Activated CD4-positive, alpha-beta T cell treated with anti-CD3 and anti-CD28 coated beads for 4 hours (primary cell): ENCODE measurements at regions not wholly inside any gene's neighbourhood (a gene's known extent, or its start where the extent isn't known, plus 50 kb on each side); places are given as distances from the start of the nearest gene placed in this dataset.

ENCODE experiments used
- DNase-seq, 2 donors: peaks; one replicate each; pipeline ENCODE4 v3.0.0-alpha.2; 2020

DNA sequence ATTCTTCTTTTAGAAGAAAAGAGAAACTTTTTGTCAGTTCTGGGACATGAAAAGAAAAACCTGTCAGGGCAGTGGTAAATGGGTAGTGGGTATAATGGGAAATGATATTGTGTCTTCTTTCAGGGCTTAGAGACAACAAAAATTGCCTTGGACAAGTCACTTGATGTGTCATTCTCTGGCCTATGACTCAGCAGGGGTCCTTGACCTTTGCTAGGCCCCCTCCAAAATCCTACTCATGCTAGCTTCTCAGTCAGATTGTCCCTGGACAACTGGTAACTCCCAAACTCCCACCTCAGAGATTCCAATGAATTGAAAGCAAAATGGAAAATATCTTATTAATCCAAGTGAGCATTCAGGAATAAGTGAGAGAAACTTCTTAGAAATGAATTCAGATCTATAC lies 258.8 kb upstream of the SPRY2 start:
- DNase-seq = no peak

DNA sequence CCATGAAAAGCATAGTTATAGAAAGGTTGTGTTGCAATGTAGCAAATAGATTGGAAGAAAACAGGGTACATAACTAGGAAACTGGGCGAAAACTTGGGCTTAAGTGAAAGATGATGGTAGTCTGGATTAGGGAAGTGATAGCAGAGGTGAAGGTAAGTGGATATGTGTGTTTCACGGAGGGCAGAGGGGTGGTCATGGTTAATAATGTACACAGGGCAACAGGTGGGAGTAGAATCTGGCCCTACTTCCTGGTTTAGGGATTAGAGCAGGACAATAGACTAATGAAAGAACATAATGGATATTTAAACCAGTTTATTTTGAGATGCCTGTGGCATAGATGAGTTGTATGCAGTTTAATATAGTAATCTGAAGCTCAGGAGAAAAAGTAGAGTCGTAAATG lies 257.3 kb upstream of the SPRY2 start:
- DNase-seq = no peak

DNA sequence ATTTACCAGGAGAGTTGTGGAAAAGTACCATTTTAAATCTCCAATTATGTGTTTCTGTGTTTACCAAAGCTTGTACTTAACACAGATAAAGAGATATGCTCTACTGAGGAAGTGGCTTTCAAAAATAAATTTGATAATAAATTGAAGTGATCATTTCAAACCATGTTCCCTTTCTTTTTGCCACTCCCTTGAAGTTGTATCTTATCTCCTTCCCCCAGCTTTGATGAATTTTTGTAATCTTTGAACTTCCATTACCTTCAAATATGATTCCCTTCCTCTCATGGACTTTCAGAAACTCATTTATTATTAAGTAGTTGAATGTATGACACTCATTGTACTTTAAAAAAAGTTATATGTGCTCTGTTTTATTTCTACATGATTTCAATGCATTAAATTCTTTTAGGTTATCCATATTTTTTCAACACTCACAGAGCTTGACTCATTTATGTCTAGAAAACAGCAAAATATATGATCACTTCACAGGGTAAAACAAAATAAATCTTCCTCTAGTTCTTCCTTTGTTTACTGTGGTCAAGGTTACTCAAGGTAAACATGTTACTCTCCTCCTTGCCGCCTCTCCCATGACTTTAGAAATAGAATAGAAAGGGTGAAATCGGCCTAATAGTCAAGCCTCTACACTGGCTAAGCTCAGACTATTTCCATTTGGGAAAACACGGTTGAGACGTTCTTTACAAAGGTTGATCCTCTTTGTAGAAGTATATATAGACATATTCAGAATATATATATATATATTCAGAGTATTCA lies 251.2 kb upstream of the SPRY2 start:
- DNase-seq = no peak

DNA sequence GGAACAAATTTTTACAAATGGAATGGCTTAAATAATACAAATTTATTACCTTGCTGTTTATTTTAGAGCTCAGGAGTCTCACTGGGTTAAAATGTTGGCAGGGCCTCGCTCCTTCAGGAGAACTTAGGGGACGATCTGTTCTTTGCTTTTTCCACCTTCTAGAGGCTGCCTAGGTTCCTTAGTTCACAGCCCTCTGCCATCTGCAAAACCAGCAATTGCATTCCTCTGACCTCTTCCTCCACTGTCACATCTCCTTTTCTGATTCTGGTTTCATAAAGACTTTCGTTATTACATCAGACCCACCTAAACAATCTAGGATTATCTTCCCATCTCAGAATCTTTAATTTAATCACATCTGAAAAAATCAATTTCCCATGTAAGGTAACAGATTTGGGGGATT lies 249.6 kb upstream of the SPRY2 start:
- DNase-seq = no peak

DNA sequence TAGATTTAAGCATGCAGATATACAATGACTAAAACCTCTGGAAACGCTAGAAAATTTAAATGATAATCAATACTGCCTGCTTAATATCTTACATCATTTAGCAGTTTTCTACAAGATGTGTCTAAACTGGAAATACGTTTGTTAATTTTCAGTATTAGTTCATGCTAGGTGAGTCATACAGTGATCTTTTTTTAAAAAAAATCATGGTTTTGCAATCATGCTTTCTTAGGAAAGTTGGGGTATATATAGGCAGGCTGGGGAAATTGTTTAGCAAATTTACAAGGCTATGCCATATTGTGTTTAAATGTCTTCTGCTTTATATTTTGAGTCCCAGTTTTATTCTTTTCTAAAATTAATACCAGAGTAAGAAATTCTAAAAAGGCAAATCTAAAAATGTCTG lies 245.4 kb upstream of the SPRY2 start:
- no peak for DNase-seq

DNA sequence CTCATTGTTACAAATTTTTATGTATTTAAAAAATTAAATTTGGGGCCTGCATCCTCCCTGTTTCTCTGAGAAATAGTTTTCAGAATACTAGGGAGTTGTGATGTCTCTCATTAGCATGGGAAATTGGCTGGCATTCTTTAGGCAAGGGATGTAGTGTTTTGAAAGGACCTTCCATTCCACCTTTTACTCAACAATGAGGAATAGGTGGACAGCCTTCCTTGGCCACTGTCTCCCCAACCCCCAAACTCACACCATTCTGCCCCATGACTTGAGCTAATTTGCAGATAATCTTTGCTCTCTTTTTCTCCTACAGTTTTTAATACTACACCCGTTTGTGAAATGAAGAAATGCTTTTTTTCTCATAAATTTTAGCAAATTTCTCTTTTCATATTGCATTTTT lies 244.6 kb upstream of the SPRY2 start:
- DNase-seq = no peak

DNA sequence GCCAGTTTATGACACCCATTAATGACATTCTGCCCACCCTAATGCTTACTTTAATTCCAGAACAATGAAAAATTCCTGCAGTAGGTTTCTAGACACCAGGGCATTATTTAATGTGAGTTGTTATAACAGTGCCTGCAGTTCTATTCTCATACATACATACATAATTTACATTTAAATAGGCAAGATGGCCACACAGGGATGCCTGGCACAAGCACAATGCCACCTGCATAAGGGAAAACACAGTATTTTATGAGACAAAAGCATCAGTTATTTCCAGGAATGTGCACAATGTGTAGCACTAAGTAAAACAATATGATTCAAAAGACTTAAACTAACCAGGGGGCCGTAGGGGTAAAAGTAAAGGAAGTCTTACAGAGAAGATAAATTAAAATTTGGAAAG lies 243.9 kb upstream of the SPRY2 start:
- no peak for DNase-seq

DNA sequence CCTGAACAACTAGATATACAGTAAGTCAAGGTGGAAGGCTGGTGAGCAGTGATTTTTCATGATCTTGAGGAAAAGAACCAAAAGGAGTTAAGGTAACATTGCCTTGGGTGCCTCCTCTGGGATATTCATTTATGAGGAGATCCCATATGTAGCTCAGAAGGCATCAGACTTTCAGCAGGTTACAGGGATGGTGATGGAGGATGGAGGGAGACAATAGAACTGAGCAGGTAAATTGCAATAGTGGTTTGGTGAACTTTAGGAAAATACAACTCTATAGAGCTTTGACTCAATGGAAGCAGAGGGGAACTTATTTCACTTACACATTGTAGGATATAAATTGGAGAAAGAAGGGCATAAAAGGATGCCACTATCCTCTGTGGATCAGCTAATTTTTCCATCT lies 243.4 kb upstream of the SPRY2 start:
- DNase-seq = no peak

DNA sequence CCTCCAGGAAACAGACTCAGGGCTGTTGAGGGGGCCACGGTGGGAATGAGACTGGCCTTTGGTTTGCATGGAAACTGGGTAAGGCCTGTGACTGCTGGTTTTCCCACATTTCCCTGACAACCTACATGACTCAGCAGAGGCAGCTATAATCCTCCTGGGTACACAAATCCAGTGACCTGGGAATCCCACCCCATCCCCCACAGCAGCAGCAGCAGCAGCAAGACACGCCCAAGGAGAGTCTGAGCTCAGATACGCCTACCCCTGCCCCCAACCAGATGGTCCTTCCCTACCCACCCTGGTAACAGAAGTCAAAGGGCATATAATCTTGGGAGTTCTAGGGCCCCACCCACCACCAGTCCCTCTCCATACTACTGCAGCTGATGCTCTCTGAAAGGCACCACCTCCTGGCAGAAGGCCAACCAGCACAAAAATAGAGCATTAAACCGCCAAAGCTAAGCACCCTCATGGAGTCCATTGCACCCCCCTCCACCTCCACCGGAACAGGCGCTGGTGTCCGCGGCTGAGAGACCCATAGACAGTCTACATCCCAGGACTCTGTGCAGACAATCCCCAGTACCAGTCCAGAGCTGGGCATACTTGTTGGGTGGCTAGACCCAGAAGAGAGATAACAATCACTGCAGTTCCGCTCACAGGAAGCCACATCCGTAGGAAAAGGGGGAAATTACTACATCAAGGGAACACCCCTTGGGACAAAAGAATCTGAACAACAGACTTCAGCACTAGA lies 237.2 kb upstream of the SPRY2 start:
- DNase-seq = no peak

DNA sequence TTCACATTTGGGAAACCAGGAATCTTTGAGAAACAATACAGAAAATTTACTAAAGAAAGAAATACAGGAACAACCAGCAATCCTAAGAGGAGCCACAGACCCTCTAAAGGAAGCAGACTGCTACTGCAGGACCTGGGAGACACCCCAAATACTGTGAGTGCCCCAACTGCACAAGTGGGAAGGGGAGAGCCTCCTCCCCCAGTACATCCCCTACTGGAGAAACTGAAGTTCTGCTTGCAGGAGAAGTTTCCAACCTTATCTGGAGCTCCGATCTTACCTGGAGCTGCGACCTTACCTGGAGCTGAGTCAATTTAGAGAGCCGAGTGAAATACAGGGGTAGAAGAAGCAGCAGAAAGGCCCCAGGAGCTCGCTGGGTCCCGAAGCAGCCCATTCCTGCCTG lies 236.4 kb upstream of the SPRY2 start:
- DNase-seq = no peak

DNA sequence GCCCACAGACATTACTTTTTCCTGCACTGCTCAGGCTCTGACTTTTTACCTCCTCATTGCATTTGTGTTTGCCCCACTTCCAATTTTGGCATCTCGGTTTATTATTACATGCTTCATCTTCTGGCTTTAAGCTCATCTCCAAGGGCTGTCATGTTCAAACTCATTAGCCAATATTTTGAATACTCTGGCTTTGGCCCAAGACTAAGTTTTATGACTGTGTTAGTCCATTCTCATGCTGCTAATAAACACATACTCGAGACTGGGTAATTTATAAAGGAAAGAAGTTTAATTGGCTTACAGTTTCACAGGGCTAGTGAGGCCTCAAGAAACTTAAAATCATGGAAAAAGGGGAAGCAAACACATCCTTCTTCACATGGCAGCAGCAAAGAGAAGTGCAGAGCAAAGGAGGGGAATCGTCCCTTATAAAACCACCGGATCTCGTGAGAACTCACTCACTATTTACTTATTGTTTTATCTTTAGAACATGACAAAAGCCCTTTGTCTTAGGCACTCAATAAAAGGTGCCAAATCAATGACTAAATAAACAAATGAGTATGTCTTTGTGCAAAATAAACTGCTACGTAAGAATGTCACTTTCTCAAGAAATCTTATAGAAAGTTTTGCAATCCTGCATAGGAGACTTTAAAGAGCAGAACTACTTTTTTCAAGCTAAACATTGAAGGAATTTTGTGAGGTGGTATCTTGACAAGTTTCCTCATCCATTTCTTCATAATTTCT lies 233.4 kb upstream of the SPRY2 start:
- no peak for DNase-seq

DNA sequence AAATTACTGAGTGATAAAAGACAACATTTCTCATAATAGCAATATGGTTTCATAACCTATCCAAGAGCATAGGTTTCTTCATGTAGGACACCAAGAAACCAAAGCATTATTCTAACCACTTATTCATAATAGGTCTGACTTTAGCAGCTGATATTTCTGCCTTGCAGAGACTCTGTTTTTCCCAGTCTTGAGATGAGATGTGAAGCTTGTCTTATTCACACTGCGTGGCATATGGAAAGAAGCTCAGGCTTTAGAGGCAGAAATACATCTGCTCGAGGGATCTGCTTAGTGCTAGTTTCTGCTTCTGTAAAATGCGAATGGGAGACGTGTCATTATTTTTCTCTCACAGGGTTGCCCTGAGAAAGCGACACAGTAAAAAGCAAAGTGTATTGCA lies 232.0 kb upstream of the SPRY2 start:
- DNase-seq = no peak

DNA sequence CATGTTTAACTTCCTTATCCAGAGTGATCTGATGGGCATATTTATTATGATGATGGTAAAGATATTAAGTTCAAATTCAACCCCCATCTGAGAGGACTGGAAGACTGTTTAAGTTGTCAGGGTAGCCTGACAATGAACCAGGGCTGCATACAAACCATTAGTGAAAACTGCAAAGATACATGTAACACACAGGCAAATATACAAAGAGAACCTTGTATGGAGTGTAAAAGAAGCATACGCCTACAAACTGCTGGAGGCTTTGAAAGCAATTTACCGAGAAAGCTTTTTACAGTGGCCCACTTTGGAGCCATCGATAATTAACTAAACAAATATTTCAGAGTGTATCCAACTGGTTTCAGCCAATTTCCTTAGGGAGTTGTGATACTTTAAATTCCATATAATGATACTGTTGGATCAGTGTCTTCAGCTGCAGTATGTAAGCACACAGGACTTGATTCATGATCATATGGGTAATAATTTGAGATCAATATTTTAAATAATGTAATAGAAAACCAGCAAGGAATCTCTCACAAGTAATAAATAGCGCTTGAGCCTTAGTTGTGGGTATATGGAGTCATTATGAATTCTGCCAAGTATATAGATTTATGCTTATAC lies 231.5 kb upstream of the SPRY2 start:
- no peak for DNase-seq

DNA sequence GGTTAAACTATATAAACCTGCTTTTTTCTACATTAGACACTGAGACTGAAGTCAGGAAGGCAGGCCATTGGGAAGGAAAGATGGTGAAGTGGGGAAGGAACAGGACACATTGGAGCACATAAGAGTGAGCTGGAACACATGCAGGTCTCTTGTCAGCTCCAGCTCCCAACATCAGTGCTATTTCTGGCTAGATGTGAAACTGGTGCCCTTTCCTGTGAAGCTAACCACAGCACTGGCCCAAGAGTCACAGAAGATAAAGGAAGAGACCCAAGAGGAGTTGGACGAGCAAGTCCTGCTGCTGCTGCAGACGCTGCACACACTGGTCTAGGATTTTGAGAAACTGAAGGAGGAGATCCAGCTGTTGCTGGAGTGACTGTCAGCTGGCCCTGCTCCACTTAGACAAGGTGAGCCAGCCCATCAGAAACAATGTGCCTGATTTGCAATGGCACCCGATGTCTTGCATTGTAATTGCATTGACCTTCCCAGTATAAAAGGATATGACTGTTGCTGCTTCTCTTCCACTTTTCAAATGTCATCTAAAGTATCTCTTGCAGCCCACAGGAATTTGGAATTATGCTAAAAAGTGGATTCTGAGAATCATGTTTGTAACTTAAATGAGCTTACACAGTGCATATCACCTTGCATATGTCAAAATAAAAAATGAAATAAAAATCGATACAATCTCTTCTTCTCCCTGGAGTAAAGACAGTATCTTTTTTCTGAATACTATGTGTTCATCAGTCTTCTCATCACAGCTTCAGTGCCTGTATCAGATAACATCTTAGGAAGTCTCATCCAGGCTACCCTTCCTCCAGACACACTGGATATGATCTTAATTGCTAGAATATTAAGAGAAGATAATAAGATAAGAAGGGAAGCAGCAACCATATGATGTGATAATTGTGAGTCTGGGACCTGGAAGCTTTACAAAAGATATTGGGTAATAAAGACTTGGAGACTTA lies 230.7 kb upstream of the SPRY2 start:
- no peak for DNase-seq

DNA sequence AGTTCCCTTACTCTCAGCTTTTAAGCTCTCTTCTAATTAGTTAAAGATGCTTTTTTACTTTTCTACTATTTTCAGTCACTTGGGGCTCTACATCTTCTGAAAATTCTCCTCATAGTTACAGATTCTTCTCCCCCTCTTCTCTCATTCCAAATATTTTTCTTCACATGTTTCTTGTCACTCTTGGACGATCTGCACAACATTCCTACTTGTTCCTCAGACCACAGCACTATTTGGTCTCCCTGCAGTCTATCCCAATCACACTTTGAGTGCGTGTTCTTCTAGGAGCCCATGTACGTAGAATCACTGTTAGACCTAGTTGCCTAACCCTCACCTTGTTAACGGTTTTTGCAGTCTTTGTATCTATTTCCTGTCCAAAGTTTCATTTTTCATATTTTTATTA lies 222.5 kb upstream of the SPRY2 start:
- DNase-seq = no peak

DNA sequence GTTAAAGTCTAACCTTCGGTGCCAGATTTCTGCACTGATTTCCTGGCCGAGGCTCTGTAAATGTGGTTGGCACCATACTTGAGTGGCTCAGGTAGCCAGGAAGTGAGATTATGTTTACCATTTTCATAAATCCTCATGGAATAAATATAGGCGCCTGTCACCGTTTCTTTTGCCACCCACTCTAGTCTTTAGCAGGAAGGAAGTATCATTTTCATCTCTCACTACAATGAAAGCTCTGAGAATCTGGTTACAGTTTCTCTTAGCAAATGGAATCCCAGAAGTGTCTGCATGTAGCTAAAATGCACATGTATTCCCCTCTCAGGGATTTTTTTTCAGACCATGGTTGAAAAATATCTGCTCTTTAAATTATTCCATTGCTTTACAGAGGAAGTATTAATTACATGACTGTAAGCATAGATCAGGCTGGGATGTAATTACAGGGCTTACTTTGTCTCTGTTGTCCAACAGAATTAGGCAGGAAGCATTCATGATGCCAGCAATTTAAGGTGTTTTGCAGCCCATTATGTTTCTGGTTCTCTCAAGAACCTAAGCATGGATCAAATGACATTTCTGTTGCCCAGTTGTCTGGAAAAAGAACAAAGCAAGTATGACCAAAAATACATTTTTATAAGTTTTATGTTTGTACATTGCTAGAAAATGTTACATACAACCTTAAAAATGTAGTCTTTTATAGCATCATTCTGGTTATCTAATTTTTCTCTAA lies 221.7 kb upstream of the SPRY2 start:
- DNase-seq = no peak

DNA sequence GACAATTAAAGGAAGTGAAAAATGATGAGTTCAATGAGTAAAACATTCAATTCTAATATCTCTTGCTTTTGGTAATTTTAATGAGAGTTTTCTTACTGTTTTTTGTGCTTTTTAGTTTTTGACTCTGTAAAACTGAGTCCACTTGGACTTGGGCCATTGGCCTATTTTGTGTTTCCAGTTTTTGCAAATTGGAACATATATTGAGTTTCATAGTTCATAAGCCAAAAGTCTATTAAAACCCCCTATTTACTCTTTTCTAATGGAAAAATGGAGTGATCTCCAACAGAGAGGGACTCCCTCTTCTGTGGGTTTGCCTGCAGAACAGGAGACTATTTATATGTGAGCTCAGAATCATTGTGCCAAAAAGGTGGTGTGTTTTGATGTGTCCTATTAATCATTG lies 219.7 kb upstream of the SPRY2 start:
- DNase-seq = no peak

DNA sequence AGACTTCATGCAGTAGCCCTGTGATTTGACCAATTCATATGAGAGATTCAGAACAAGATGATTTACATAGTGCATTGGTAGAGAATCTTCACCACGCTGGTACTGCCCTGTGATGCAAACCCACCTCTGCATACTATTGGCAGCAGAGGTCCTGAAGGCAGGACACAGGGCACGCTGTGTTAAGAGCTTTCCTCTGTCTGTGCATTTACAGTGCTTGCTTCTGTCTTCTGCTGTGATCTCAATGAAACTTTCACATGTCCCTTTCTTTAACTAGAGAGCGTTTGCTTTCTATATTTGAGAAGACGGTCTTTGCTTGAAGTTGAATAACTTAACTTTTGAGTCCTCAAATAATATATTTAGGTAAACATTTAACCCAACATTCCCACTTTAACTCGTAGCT lies 219.0 kb upstream of the SPRY2 start:
- DNase-seq = no peak

DNA sequence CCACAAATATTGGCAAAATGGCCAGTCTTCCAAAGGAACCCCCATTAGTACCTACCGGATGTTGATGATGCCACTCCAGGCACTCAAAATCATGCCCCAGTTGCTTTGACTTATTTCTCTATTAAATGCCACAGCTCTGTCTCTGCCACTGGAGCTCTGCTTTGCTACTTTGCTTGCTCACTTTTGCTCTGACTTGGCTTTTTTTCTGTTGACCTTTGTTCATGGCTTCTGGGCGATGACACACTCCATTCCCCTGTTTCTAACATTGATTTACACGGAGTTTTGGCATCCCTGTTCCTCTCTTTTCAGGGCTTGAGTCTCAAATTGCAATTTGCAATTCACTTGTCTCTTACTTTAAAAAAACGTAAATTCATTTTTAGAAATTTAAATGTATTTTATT lies 217.1 kb upstream of the SPRY2 start:
- no peak for DNase-seq

DNA sequence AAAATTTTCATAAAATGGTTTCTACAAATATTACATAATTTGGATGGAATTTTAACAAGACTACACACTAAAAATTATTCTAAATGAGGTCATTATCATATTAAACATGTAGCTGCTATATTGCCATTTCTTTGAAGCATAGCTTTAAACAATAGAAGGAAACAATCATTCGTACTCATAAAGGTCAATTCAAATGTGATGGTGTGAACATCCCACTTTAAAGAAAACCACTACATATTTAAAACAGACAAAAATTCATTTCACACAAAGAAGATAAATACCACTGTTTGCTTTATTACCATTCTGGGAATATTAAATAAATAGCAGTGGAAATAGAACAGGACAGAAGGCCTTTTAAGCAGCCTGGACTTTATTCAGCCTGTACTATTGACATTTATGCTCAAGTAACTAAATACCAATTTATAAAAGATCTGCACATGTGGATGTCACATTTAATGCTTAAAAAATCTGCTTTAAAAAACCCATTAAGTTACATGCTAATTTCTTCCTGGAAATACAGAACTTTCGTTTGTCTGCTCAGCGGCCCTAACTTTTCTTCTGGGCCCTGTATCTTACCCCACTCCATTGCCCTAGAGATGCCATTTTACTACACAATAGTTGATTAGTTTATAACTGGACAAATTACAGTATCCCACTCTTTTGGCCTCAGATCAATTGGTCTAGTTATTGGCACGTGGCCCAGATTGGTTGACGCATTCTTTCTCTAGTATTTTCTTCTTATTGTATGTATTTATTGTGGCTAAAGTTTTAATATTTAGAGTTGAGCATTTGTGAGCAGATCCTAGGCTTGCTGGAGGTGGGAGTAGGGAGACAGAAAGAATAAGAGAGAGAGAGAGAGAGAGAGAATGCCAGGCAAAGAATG lies 215.1 kb upstream of the SPRY2 start:
- DNase-seq = no peak
